Ecto neural progenitor cell (in vitro differentiated cells): ENCODE measurements at regions not wholly inside any gene's neighbourhood (a gene's known extent, or its start where the extent isn't known, plus 50 kb on each side); places are given as distances from the start of the nearest gene placed in this dataset.
"Not testable (repeated sequence)": the region's sequence is repeated elsewhere in the genome, so short reads cannot be mapped to it uniquely, and the experiment has no call there.

Experiments used
- DNase-seq: peaks from one replicate; pipeline ENCODE4 v3.0.0-alpha.2; 2018; ENCODE audit warnings: low spot score

DNA sequence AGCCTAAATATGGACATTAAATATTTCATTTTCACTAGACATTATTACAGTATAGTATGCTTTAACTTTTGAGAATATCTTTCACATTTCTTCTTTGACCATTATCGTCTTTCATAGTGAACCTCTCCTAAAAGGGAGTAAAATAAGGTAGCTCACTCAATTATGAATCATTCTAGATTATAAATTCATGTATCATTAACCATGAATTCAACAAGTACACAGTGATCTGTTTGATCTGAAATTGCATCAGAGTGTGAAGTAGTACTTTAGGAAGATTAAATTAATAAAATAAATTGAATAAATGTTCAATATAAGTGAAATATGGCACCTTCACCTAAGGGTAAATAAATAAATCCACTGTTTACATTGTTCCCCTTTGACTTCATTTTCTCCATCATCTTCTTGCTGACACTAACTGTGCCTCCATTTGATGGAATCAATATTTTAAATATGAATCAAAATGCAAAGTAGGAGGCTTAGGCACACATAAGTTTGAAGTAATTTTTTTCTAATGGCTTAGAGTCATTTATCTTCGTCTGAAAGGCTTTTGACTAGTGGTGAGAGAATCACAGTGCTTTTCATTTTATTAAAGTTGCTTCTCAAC, 174.1 kb upstream of the MDFIC2 start:
- no peak for DNase-seq

DNA sequence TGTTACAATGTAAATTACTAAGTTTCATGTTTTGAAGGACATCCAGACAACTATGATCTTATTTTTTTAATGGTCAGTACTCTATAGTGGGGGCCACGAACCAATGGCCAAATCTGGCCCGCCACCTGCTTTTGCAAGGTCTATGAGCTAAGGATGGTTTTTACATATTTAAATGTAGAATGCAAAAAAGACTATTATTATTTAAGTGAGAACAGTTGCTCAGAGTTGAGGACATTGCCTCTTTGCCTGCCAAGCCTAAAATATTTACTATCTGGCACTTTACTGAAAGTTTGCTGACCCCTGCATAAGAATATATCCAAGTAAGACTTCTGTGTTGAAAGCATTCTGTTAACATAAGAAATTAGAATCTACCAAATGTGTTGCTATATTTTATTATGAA, 163.7 kb upstream of the MDFIC2 start:
- no peak for DNase-seq

DNA sequence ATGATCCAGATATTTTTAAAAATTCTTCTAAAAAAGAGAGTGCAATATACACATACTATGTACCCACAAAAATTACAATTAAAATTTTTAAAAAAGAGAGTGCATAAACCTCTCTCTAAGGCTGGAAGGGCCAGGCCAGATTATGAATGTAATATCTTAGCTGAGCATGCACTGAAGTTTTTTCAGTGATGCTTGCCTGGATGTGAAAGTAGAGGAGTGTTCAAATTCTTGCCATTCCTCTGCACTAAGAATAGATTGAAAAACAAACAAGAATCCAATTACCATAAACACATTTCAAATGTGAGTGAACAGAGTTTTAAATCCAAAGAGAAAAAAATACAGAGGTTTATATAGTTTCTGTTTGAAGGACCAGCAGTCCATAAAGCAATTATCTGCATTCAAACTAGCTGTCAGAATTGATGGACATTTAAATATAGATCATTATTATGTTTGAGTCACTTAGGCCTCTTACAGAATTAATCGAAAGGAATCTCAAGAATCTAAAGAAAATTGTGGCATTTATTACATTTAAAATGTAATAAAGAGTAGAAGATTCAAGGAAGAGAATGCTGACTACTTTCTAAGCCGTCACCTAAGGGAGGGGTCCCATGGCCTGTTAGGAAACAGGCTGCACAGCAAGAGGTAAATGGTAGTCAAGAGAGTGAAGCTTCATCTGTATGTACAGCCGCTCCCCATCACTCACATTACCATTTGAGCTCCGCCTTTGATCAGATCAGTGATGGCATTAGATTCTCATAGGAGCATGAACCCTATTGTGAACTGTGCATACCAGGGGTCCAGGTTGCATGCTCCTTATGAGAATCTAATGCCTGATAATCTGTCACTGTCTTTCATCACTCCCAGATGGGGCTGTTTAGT, 159.3 kb upstream of the MDFIC2 start:
- no peak for DNase-seq

DNA sequence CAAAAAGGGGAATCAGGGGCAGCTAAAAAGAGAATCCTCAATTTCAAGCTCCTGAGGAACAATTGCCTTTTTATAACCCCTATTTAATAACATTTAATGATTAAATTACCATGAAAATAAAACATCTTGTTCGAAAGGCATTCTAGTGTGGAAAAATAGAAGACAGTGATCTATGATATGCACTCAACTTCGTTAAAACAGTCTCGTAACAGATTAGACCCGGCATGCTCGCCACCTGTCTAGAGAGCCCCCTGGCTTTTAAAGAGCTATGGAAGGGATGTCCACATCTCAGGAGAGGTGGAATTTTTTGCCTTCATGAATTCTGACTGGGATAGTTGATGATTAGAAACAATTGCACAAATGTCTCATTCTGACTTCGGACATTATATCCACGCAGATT, 153.7 kb upstream of the MDFIC2 start:
- DNase-seq = no peak

DNA sequence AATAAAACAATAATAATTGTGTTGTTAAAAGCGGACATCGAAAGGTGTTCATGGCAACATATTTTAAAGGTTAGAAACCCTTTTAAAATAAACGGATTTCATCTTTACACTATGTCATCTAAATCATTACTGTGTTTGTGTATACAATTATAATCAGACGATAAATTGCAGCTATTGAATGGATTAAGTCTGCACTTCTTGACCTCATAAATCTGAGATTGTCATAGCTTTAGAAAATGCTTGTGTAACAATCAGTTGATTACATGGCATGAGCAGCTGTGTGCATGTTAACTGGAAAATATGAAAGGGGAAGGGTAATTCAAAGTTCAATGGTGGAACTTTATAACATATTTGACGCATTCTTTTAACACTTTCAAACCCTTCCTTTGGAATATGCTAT, 152.4 kb upstream of the MDFIC2 start:
- no peak for DNase-seq

DNA sequence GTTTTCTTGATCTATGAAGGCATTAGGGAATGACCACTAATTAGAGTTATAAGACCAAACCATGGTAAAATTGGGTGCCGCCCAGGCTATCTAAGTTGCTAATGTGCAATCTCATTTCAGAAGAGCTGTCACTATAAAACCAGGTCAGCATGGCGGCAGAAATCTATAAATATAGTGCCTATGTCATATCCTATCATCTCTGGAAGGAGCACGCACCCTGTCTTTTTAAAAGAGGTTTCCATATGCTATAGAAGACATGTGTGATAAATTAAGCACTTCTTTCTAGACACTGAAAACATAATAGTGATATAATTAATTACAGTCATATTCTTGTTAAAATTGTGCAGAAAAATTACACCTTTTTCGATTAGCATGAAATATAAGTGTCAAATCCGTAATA, 152.0 kb upstream of the MDFIC2 start:
- DNase-seq = no peak

DNA sequence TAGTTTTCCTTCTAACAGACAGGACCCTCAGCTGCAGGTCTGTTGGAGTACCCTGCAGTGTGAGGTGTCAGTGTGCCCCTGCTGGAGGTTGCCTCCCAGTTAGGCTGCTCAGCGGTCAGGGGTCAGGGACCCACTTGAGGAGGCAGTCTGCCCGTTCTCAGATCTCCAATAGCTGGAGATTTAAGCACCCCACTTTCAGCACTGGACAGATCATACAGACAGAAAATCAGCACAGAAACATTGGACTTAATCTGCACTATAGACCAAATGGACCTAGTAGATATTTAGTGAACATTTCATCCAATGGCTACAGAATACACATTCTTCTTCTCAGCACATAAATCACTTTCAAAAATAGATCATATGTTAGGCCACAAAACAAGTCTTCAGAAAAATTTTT, 137.8 kb upstream of the MDFIC2 start:
- DNase-seq = not testable (repeated sequence)

DNA sequence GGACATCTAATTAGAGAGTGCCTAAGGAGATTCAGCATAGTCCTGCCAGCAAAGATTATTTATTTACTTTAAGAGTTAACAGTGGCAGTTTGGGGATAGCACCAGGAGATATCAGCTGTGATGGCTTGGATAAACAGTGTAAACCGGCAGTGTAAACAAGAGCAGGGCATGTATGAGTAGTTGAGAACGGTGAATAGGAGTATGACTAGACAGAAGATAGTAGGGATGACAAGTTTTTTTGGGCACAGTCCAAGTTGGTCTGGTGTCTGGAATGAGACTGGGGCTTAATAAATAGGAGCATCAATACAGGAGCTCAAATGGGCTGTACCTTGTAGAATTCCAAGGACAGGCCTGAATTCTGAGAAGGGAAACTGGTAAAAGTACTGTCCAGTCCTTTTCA, 123.0 kb upstream of the MDFIC2 start:
- not testable (repeated sequence) for DNase-seq

DNA sequence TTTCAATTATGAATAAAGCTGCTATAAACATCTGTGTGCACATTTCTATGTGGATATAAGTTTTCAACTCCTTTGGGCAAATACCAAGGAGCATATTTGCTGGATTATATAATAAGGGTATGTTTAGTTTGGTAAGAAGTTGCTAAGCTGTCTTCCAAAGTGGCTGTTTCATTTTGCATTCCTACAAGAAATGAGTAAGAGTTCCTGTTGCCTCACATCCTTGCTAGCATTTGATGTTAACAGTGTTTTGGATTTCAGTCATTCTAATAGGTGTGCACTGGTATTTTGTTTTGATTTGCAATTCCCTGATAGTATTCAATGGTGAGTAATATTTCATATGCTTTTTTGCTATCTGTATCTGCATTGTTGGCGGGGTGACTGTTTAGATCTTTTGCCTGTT, 120.7 kb upstream of the MDFIC2 start:
- no peak for DNase-seq

DNA sequence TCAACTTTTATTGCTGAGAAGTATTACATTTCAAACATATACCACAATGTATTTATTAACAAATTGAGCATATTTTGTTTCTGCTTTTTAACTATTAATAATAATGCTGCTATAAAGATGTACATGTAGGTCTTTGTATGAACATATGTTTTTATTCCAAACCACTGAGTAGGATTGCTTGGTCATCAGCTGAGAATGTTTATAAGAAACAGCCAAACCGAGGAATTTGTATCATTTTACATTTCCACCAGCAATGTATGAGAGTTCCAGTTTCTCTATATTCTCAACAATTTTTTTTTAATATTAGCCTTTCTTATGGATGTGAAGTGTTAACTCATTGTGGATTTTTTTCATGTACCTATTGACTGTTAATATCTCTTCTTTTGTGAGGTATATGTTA, 119.5 kb upstream of the MDFIC2 start:
- no peak for DNase-seq

DNA sequence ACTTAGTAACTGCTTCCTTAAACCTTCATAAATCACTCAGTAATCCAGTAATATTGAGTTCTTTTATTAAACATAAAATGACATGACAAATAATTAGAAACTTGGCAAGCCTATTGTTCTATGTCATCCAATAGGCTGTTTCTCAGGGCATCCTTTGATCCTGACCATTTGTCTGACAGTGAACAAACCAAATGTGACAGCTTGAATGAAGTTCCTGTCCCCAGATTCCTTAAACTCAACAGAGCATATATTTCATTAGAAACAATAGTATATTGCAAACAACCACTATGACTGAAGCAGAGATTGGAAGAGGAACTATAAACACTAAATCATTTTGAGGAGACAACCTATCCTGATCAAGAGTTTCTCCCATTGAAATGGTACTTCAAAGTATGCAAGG, 113.6 kb upstream of the MDFIC2 start:
- no peak for DNase-seq

DNA sequence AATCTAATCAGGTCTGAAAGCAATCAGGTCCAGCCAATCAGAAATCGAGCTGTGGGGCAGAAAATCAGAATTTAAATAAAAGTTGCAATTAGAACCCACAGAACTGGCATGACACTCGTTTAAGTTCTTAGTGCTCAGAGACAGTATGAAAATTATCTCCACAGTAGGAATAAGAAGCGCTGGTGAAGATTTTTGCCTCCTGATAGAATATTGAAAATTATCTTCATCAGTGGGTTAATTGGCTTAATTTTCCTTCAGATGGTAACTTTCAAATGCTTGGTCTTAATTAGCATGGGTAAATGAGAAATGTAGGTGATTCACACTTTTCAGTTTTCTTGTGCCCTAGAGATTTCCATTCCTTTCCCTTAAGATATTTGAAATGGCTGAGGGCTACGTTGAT, 109.1 kb upstream of the MDFIC2 start:
- DNase-seq = no peak

DNA sequence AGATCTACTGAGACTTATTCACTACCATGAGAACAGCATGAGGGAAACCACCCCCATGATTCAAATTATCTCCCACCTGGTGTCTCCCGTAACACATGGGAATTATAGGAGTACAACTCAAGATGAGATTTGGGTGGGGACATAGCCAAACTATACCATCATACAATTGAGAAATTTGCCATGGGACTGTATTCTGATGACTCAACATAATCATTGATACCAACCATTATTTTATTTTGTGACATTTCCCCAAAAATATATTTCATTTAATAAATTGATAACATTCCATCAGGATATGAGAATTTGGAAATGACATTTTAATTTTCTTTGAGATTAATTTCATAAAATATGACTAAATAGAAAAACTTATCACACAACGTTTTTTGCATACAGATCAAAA, 96.6 kb upstream of the MDFIC2 start:
- DNase-seq = no peak

DNA sequence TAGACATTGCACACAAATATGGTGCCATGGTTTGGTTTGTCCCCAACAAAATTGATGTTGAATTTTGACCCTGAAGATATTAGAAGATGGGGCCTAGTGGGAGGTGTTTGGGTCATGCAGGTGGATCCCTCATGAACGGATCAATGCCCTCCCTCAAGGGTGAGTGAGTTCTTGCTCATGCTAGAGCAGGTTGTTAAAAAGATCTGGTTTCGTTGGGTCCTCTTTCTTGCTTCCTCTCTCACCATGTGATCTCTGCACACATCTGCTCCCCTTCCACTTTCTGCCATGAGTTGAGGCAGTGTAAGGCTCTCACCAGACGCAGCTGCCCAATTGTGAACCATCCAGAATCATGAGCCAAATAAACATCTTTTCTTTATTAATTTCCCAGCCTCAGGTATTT, 87.8 kb upstream of the MDFIC2 start:
- DNase-seq = no peak

DNA sequence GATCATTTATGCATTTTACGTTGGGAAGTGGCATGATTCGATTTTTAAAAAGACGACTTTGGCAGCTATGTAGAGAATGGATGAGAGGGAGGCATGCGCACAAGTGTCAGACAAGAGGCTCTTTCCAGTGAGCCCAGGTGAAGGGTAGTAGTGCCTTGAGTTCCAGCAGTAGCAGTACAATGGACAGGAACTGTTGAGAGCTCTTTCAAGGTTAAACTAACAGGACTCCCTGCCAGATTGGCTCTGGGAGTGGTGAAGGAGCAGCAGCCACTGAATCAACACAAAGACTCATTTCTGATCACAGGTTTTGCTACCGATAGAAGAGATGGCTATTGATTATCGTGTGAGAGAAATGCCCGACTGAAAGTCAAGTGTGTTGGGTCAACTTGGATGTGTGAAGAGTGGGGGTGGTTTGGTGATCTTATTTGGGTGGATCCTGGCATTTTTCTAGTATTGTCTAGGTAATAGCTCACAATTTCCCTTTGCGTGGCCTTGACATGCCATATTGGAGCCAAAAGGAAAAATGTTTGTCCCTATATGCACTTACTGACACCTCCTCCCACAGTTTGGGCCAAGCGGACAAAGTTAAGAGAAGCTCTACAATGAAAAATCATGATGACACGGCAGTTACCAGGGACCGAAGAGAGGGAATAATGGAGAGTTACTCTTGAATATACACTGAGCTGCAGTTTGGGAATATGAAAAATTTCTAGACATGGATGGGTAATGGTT, 81.6 kb upstream of the MDFIC2 start:
- no peak for DNase-seq

DNA sequence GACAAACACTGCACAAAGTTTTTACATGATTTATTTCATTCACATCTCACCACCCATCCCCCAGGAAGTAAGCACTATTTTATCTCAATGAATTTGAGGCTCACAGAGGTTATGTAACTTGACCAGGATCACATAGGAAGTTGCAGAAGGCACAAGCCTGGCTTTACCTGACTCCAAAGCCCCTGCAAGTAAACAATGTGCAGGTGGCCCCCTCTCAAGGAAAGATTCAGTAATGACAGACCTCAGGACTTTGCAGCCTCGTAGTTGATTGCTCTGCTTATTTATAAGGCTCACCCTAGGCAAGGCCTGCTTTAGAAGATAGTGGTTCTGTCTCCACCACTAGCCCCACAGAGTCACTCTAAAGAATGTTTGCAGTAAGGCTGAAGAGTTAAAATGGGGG, 79.8 kb upstream of the MDFIC2 start:
- DNase-seq = no peak

DNA sequence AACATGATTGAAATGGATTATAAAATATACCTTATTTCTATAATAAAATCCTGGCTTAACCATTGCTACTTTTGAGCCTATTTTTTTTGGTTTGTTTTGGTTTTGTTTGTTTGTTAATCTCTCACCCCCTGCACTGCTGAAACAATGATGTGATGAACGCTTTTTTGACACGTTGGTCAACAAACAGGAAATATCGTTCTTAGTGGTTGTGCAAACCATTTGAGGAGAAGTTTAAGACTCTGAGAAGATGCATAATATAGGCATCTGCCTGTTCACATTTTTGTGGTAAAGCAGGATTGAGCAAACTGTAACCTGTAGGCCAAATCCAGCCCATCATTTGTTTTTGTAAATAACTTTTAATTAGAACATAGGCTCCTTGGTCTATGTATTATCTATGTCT, 75.5 kb upstream of the MDFIC2 start:
- DNase-seq = no peak

DNA sequence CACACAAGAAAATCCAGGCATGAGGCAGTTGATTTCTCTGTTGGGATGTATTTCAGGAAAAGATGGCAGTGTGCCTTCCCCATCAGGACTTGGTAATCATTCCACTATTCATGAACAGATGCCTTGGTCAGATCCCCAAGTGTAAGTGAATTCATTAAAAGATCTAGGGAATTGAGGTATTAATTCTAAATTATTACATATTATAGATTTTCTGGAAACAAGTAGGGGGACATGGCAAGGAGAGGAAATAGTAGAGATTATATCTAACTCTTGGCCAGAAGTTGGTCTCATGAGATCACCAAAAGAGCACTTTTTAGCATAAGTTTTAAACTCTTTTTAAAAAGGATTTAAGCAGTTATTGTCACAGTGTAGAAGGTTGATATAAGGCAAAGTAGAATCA, 74.4 kb upstream of the MDFIC2 start:
- no peak for DNase-seq

DNA sequence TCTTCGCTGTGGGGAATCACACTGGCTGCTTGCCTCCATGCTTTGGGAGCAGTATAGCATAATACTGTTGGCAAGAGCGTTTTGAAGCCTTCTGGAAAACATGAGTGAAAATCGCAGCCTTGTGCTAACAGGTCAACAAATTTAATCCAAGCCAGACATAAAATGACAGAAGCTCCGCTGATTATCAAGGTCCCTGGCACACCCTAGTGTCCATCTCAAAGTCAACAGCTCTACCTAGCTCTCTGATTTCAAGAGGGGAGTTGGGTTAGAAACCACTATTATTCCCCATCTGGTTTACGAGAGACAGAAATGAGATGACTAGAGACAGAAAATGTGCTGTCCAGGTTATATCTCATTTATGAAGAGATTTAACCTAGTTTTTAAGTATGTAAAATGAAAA, 73.6 kb upstream of the MDFIC2 start:
- DNase-seq = no peak

DNA sequence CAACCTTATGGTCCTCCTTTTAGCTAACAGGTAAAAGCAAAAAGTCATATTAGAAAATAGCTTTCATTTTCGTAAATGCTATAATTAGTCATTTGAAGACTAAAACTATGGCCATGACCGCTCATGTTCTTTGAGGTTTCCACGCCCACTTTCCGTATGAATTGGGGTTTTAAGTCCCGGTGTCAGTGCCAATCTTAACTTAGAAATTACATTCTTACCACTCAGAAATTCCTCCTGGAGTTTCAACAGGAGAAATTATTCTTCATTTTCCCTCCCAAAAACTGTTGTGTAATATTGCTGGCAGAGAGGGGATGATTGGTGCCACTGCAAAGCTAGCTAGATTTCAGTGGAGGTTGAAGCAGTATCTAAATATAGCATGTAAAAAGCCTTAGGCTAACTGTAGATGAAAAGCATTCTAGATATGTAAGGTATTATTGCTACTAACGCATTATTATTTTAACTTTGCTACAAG, 71.0 kb upstream of the MDFIC2 start:
- no peak for DNase-seq

DNA sequence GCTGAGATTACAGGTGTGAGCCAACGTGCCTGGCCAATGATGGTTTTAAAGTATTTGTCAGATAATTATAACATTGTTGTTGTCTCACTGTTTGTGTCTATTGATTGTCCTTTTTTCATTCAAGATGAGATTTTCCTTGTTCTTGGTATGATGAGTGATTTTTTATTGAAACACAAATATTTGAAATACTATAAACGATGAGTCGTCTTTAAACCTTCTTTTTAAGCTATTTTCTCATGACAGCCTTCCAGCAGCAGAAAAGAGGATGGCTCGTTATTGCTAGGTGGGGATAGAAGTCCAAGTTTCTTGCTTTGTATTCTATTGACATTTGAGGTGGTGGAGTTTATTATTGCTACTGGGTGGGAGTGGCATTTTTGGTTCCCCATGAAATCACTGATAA, 61.7 kb upstream of the MDFIC2 start:
- DNase-seq = no peak
